GM12873 (cell line): ENCODE measurements at regions not wholly inside any gene's neighbourhood (a gene's known extent, or its start where the extent isn't known, plus 50 kb on each side); places are given as distances from the start of the nearest gene placed in this dataset.

Source experiments
- CTCF ChIP-seq: IDR thresholded peaks from 2 replicates; pipeline ENCODE4 v1.5.1; 2012; ENCODE audit warnings: low read depth, mild to moderate bottlenecking, moderate library complexity, low read length, control low read depth; ENCODE audit not compliant: insufficient read depth; ENCODE audit errors: missing control alignments

- no peak for TF ChIP-seq CTCF
These were observed 51.2 kb upstream of the BMPER start for GRCh38 chr7:33854178-33854577.

GRCh38 chr7:33854801-33855350, 50.5 kb upstream of the BMPER start:
- TF ChIP-seq CTCF: no peak
